ENCODE measurements at regions not wholly inside any gene's neighbourhood (a gene's known extent, or its start where the extent isn't known, plus 50 kb on each side); places are given as distances from the start of the nearest gene placed in this dataset.
A peak's percentile ranks its signal among the peaks of the same experiment; 100 is the strongest.

DNA sequence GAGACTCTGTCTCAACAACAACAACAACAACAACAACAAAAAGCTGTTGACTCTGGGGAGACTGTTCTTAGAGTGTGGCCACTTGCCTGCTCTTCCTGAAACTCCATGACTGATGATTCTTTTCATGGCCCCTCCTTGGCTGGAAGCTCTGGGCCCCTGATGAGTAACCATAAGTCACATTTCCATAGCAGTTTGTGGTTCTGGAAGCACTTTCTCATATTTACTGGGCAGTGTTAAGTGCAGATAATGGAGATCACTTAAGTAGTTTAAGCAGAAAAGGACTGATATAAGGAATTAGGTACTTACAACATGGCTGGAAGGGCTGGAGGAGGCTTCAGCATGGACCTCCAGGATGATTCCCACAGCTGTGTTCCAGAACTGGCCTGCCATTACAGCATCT lies 147.3 kb upstream of the DLX2 start:
- H3K4me1 ChIP-seq: no peaks in the 10 kb centered on the region
- no peaks in the 10 kb centered on the region for H3K9me3 ChIP-seq
- no peaks in the 10 kb centered on the region for H3K27me3 ChIP-seq
- DNase-seq: no peak
- H3K36me3 ChIP-seq: no peaks in the 10 kb centered on the region
- TF ChIP-seq, protein P1, sequence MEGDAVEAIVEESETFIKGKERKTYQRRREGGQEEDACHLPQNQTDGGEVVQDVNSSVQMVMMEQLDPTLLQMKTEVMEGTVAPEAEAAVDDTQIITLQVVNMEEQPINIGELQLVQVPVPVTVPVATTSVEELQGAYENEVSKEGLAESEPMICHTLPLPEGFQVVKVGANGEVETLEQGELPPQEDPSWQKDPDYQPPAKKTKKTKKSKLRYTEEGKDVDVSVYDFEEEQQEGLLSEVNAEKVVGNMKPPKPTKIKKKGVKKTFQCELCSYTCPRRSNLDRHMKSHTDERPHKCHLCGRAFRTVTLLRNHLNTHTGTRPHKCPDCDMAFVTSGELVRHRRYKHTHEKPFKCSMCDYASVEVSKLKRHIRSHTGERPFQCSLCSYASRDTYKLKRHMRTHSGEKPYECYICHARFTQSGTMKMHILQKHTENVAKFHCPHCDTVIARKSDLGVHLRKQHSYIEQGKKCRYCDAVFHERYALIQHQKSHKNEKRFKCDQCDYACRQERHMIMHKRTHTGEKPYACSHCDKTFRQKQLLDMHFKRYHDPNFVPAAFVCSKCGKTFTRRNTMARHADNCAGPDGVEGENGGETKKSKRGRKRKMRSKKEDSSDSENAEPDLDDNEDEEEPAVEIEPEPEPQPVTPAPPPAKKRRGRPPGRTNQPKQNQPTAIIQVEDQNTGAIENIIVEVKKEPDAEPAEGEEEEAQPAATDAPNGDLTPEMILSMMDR (IDR thresholded peaks at IDR 0.05; ENCODE audit: low read depth, low read length): no peak
- no peak overlapping the region for H3K4me3 ChIP-seq (ENCODE audit: low read depth, low read length)

DNA sequence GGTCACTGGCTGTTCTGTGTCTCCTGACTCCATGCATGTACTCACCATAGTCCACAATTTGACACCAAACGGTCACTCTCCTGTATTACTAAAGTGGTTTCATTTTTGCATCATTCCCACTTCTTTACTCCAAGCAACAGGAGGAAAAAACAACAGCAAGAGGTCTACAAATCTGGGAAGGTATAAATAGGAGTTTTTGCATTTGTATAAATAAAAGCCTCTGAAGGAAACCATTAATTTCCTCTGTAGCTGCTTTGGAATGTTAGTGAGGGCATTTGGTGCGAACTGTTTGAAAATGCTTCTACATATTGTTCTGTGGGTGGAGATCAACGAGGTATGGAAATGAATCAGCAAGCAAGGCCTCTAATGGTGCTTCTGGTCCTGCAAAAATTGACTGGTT lies 148.5 kb upstream of the DLX2 start:
- no peaks in the 10 kb centered on the region for H3K36me3 ChIP-seq
- TF ChIP-seq, protein P1 (IDR thresholded peaks at IDR 0.05; ENCODE audit: low read depth, low read length): no peak
- H3K27me3 ChIP-seq: no peaks in the 10 kb centered on the region
- no peak for DNase-seq
- H3K4me3 ChIP-seq (ENCODE audit: low read depth, low read length): no peak overlapping the region
- H3K4me1 ChIP-seq: no peaks in the 10 kb centered on the region
- no peaks in the 10 kb centered on the region for H3K9me3 ChIP-seq

DNA sequence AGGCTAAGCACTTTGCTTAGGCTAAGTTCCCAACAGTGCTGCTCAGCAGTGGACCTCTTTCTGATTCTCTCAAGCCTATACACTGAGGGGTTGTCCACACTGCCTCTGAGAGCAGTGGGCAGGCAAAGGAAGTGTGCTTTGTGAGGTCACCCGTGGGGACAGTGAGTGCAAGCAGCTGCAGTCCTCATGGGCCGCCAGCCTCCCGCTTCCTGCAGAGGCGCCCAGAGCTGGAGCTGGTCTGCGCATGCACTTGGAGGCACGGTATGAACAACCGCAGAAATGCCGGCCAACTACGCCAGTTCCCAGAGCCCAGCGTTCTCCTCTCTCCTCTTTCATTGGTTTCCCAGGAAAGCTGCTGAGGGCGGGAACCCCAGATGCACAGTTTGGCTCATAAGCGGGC lies 149.5 kb upstream of the DLX2 start:
- Histone ChIP-seq H3K9me3 (no peaks in the 10 kb centered on the region), H3K4me3 (ENCODE audit: low read depth, low read length) (no peak overlapping the region), H3K27me3 (no peaks in the 10 kb centered on the region), H3K36me3 (no peaks in the 10 kb centered on the region), H3K4me1 (no peaks in the 10 kb centered on the region)
- TF ChIP-seq, protein P1 (IDR thresholded peaks at IDR 0.05; ENCODE audit: low read depth, low read length): no peak
- no peak for DNase-seq

DNA sequence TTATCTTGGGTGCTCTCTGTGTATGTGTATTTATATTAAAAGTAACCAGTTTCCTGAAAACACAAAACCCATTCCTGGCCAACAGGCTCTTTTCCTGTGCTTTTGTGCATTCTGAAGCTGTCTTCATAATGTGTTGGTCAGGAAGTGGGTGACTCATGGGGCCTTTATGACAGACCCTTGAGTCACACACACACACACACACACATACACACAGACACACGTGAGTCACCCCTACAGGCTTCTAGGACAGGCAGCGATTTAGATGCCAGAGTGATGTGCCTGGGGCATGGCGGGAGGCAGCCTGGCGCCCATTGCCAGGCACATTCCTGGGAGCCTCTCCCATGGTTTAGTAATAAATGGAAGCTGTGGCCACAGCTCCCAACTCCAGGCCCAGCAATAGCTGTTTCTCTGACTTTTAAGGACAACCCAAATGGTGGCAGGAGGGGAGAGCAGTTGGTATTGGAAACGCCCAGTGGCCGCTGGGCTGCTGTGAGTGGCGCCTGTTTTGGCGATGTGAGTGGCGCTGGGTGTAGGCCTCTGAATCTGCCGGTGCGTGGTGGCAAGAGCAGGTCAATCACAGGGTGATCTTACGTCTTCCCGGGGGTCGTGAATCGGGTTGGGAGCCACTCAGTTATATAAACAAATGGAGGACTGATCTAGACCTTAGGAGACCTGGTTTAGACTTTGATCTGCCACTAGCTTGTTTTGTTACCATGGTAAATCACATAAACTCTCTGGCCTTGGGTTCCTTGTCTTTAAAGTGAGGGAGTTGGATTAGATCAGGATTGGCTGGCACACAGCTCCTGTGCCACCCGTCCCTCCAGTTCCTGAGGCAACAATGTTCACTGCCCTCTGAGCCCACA lies 150.7 kb upstream of the DLX2 start:
- DNase-seq: peak; percentile 38
- Histone ChIP-seq H3K27me3 (no peaks in the 10 kb centered on the region), H3K4me3 (ENCODE audit: low read depth, low read length) (no peak overlapping the region), H3K36me3 (no peaks in the 10 kb centered on the region), H3K4me1 (no peaks in the 10 kb centered on the region), H3K9me3 (no peaks in the 10 kb centered on the region)
- TF ChIP-seq, protein P1 (IDR thresholded peaks at IDR 0.05; ENCODE audit: low read depth, low read length): no peak

DNA sequence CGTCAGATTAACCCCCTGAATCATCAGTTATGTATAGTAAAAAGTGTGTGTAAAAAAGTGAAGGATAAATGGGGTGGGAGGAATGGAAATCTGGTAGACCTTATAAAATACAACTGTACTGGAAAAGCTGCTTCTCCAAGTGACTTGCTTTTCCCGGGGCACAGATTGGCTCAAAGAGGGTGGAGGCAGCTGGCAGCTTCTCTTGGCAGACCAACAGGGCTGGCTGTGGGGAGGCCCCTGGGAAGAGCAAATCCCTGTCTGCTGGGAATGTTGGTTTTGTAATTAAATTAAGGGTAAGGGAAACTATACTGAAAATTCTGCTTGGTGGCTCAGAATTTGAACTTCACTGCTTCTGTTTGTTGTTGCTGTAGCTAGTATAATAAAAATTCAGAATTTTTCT lies 154.2 kb upstream of the DLX2 start:
- Histone ChIP-seq H3K27me3 (no peaks in the 10 kb centered on the region), H3K4me3 (ENCODE audit: low read depth, low read length) (no peak overlapping the region), H3K9me3 (no peaks in the 10 kb centered on the region), H3K36me3 (no peaks in the 10 kb centered on the region), H3K4me1 (no peaks in the 10 kb centered on the region)
- TF ChIP-seq, protein P1 (IDR thresholded peaks at IDR 0.05; ENCODE audit: low read depth, low read length): no peak
- peak; percentile 38 for DNase-seq

DNA sequence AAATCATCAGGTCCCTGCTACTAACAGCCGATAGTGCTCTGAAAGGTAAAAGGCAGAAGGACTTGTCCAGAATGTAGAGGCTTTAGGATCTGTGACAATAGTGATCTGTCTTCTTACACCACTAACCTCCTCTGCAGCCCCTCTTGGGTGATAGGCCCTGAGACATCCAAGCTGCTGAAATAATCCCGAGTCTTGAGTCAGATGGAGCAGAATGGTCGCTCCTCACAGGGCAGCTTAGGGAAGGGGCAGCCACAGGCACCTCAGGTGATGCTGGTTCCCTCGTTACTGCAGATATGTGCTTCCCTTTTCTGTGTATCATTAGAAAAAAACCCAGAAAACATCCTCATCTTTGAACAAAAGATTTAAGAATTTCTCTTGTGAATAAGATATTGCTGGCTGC lies 157.1 kb upstream of the DLX2 start:
- no peaks in the 10 kb centered on the region for H3K27me3 ChIP-seq
- H3K9me3 ChIP-seq: no peaks in the 10 kb centered on the region
- no peak for DNase-seq
- TF ChIP-seq, protein P1 (IDR thresholded peaks at IDR 0.05; ENCODE audit: low read depth, low read length): no peak
- H3K4me1 ChIP-seq: no peaks in the 10 kb centered on the region
- H3K4me3 ChIP-seq (ENCODE audit: low read depth, low read length): no peak overlapping the region
- H3K36me3 ChIP-seq: no peaks in the 10 kb centered on the region

All from BE2C (cell line).